ENCODE measurements at regions not wholly inside any gene's neighbourhood (a gene's known extent, or its start where the extent isn't known, plus 50 kb on each side); places are given as distances from the start of the nearest gene placed in this dataset.

DNA sequence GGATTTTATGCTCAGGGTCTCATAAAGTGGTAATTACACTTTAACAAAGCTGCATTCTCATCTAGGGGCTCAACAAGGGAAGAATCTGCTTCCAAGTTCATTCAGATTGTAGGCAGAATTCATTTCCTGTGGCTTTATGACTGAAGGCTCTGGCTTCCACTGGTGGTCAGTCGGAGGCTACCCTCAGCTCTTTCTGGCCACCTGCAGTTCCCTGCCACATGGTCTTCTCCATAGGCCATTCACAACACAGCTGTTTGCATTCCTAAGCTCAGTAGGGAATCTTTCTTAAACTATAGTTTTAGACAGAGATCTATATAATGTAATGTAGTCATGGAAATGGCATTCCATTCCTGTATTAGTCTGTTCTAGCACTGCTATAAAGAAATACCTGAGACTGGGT lies 973.0 kb upstream of the SLIT2 start:
- no peaks in the 10 kb centered on the region for H3K4me1 ChIP-seq (ENCODE audit: insufficient read depth)
- 87 to 90% (median 88%) methylated on average over 1 of the region's 1 CpG for WGBS, 3 donors
- no peak for DNase-seq
- intact Hi-C loops (cut with DNase I), result no loop called here
- H3K4me3 ChIP-seq, result no peak overlapping the region
- no peaks in the 10 kb centered on the region for H3K9me3 ChIP-seq
- TF ChIP-seq POLR2A (IDR thresholded peaks at IDR 0.05) (no peak), EP300 (IDR thresholded peaks at IDR 0.05) (no peak)
- TF ChIP-seq, protein P1, sequence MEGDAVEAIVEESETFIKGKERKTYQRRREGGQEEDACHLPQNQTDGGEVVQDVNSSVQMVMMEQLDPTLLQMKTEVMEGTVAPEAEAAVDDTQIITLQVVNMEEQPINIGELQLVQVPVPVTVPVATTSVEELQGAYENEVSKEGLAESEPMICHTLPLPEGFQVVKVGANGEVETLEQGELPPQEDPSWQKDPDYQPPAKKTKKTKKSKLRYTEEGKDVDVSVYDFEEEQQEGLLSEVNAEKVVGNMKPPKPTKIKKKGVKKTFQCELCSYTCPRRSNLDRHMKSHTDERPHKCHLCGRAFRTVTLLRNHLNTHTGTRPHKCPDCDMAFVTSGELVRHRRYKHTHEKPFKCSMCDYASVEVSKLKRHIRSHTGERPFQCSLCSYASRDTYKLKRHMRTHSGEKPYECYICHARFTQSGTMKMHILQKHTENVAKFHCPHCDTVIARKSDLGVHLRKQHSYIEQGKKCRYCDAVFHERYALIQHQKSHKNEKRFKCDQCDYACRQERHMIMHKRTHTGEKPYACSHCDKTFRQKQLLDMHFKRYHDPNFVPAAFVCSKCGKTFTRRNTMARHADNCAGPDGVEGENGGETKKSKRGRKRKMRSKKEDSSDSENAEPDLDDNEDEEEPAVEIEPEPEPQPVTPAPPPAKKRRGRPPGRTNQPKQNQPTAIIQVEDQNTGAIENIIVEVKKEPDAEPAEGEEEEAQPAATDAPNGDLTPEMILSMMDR (IDR thresholded peaks at IDR 0.05), result no peak
- H3K27me3 ChIP-seq, result no peaks in the 10 kb centered on the region
- no peaks in the 10 kb centered on the region for H3K36me3 ChIP-seq
- H3K27ac ChIP-seq, result no peak overlapping the region

DNA sequence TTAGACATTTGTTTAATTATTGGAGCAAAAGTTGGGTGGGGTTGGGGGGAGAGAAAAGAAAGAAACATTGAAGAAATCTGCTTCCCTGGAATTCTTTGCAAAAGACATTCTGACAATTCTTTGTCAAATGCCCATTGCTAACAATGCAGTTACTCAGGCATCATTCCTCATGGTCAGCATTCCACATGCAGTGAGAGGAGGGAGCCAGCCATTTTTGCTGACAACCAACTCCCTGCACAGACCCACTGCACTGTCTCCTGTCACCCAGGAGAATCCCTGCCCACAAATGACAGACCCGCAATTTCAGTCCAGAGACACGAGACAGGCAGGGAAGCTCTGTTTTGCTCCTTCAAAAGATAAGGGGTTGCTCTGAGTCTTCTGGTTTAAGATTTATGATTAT lies 985.1 kb upstream of the SLIT2 start:
- DNase-seq, result no peak
- H3K36me3 ChIP-seq, result no peaks in the 10 kb centered on the region
- intact Hi-C loops (cut with DNase I), result no loop called here
- H3K27ac ChIP-seq, result no peak overlapping the region
- H3K4me3 ChIP-seq, result no peak overlapping the region
- no peaks in the 10 kb centered on the region for H3K9me3 ChIP-seq
- TF ChIP-seq, protein P1 (IDR thresholded peaks at IDR 0.05), result no peak
- TF ChIP-seq EP300 (IDR thresholded peaks at IDR 0.05) (no peak), POLR2A (IDR thresholded peaks at IDR 0.05) (no peak)
- H3K4me1 ChIP-seq (ENCODE audit: insufficient read depth), result no peaks in the 10 kb centered on the region
- H3K27me3 ChIP-seq, result no peaks in the 10 kb centered on the region
- 53 to 80% (median 61%) methylated on average over 2 of the region's 2 CpGs for WGBS, 3 donors

DNA sequence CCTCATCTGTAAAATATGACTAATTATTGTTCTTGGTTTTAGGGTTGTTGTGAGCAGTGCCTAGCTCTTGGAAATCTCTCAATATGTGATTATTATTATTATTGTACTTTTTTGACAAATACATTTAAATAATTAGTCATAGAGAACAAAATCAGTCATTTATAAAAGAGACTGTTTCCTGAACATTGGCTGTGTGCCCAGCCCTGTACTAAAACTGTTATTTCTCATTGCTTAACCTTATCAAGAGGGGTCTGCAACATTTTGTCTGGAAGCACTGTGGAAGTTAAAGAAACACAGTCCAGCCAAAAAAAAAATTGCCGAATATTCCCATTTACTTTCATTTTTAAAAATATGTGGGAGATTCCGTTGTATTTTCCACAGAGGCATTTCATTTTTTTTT lies 989.2 kb upstream of the SLIT2 start:
- intact Hi-C loops (cut with DNase I), result no loop called here
- no peak overlapping the region for H3K4me3 ChIP-seq
- DNase-seq, result no peak
- no peaks in the 10 kb centered on the region for H3K27me3 ChIP-seq
- no peaks in the 10 kb centered on the region for H3K36me3 ChIP-seq
- H3K9me3 ChIP-seq, result no peaks in the 10 kb centered on the region
- WGBS, 3 donors, result 2 to 7% (median 5%) methylated on average over 2 of the region's 2 CpGs
- no peaks in the 10 kb centered on the region for H3K4me1 ChIP-seq (ENCODE audit: insufficient read depth)
- TF ChIP-seq, protein P1 (IDR thresholded peaks at IDR 0.05), result no peak
- TF ChIP-seq EP300 (IDR thresholded peaks at IDR 0.05) (no peak), POLR2A (IDR thresholded peaks at IDR 0.05) (no peak)
- no peak overlapping the region for H3K27ac ChIP-seq

DNA sequence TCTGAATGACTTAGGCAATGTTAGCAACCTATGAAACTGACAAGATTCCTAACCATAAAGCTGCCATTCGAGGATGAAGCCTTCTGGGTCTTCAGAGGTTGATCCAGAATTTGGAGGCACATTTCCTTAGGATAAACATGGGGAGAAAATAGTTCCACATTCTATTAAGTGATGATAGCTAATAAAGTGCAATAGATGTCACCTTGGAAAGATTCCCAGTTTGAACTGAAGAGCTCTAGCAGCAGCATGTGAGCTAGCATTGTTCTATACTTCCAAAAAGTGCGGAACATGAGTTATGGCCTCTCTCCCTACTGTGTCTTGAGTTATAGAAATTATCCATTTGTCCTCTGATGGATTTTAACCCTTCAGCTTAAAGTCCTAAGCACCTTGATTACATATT lies 991.4 kb upstream of the SLIT2 start:
- 27 to 47% (median 45%) methylated on average over 2 of the region's 2 CpGs for WGBS, 3 donors
- H3K4me1 ChIP-seq (ENCODE audit: insufficient read depth), result no peaks in the 10 kb centered on the region
- no peaks in the 10 kb centered on the region for H3K36me3 ChIP-seq
- no peak overlapping the region for H3K4me3 ChIP-seq
- H3K9me3 ChIP-seq, result no peaks in the 10 kb centered on the region
- H3K27ac ChIP-seq, result no peak overlapping the region
- no peak for DNase-seq
- intact Hi-C loops (cut with DNase I), result no loop called here
- TF ChIP-seq, protein P1 (IDR thresholded peaks at IDR 0.05), result no peak
- no peak for TF ChIP-seq POLR2A (IDR thresholded peaks at IDR 0.05)
- no peak for TF ChIP-seq EP300 (IDR thresholded peaks at IDR 0.05)
- H3K27me3 ChIP-seq, result no peaks in the 10 kb centered on the region

DNA sequence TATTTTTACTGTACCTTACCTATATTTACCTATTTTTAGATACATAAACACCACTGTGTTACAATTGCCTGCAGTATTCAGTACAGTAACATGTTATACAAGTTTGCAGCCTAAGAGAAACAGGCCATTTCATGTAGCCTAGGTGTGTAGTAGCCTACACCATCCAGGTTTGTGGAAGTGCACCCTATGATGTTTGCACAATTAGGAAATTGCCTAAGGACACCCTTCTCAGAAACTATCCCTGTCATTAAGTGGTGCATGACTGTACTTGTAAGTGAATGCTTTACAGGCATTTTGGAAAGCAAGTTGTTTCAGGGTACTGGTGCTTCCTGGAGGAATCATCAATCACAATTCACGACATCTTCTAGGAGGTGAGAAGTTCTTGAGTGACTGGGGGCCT lies 991.8 kb upstream of the SLIT2 start:
- Histone ChIP-seq H3K4me3 (no peak overlapping the region), H3K36me3 (no peaks in the 10 kb centered on the region), H3K27me3 (no peaks in the 10 kb centered on the region), H3K27ac (no peak overlapping the region), H3K9me3 (no peaks in the 10 kb centered on the region), H3K4me1 (ENCODE audit: insufficient read depth) (no peaks in the 10 kb centered on the region)
- DNase-seq, result no peak
- TF ChIP-seq, protein P1 (IDR thresholded peaks at IDR 0.05), result no peak
- no peak for TF ChIP-seq EP300 (IDR thresholded peaks at IDR 0.05)
- TF ChIP-seq POLR2A (IDR thresholded peaks at IDR 0.05), result no peak
- WGBS, 3 donors, result 14 to 57% (median 25%) methylated on average over 1 of the region's 1 CpG
- intact Hi-C loops (cut with DNase I), result no loop called here
